ENCODE measurements at regions not wholly inside any gene's neighbourhood (a gene's known extent, or its start where the extent isn't known, plus 50 kb on each side); places are given as distances from the start of the nearest gene placed in this dataset.

DNA sequence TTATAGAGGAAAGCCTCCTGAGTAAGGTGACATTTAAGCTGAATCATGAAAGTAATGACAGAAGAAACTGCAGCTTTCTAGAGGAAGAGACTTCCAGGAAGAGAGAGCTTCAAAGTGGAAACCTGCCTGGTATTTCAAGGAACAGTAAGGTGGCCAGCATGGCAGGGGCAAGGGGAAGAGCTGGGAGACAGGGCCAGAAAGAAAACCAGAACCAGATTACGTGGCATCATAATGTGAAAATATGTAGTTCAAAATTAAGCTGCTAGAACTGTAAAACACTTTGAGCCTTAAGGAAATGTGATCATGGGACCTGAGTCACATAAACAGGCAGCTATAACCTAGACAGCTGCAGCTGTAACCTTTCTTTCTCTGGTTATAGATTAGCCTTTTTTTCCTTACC, 238.0 kb upstream of the FOXK1 start:
- TF ChIP-seq KLF16 (CRISPR knock-in tag; IDR thresholded peaks at IDR 0.05) (no peak), ZFX (CRISPR knock-in tag; IDR thresholded peaks at IDR 0.05; ENCODE audit: low read depth) (no peak), FIP1L1 (IDR thresholded peaks at IDR 0.05; ENCODE audit: borderline replicate concordance, insufficient read depth, low read depth, low read length) (no peak), SAFB2 (CRISPR knock-in tag; IDR thresholded peaks at IDR 0.05; ENCODE audit: borderline replicate concordance, low read depth) (no peak), HHEX (CRISPR knock-in tag; IDR thresholded peaks at IDR 0.05) (no peak), KAT8 (CRISPR knock-in tag; IDR thresholded peaks at IDR 0.05) (no peak), ATF3 (CRISPR knock-in tag; IDR thresholded peaks at IDR 0.05) (no peak), SP2 (CRISPR knock-in tag; IDR thresholded peaks at IDR 0.05) (no peak), ZNF263 (CRISPR knock-in tag; IDR thresholded peaks at IDR 0.05) (no peak), CHD4 (IDR thresholded peaks at IDR 0.05; ENCODE audit: borderline replicate concordance, low read length) (no peak), ZNF746 (CRISPR knock-in tag; IDR thresholded peaks at IDR 0.05) (no peak)
- TF ChIP-seq, protein P1, sequence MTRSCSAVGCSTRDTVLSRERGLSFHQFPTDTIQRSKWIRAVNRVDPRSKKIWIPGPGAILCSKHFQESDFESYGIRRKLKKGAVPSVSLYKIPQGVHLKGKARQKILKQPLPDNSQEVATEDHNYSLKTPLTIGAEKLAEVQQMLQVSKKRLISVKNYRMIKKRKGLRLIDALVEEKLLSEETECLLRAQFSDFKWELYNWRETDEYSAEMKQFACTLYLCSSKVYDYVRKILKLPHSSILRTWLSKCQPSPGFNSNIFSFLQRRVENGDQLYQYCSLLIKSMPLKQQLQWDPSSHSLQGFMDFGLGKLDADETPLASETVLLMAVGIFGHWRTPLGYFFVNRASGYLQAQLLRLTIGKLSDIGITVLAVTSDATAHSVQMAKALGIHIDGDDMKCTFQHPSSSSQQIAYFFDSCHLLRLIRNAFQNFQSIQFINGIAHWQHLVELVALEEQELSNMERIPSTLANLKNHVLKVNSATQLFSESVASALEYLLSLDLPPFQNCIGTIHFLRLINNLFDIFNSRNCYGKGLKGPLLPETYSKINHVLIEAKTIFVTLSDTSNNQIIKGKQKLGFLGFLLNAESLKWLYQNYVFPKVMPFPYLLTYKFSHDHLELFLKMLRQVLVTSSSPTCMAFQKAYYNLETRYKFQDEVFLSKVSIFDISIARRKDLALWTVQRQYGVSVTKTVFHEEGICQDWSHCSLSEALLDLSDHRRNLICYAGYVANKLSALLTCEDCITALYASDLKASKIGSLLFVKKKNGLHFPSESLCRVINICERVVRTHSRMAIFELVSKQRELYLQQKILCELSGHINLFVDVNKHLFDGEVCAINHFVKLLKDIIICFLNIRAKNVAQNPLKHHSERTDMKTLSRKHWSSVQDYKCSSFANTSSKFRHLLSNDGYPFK (CRISPR knock-in tag; IDR thresholded peaks at IDR 0.05; ENCODE audit: borderline replicate concordance), result no peak
- TF ChIP-seq, protein P2, sequence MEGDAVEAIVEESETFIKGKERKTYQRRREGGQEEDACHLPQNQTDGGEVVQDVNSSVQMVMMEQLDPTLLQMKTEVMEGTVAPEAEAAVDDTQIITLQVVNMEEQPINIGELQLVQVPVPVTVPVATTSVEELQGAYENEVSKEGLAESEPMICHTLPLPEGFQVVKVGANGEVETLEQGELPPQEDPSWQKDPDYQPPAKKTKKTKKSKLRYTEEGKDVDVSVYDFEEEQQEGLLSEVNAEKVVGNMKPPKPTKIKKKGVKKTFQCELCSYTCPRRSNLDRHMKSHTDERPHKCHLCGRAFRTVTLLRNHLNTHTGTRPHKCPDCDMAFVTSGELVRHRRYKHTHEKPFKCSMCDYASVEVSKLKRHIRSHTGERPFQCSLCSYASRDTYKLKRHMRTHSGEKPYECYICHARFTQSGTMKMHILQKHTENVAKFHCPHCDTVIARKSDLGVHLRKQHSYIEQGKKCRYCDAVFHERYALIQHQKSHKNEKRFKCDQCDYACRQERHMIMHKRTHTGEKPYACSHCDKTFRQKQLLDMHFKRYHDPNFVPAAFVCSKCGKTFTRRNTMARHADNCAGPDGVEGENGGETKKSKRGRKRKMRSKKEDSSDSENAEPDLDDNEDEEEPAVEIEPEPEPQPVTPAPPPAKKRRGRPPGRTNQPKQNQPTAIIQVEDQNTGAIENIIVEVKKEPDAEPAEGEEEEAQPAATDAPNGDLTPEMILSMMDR (CRISPR knock-in tag; IDR thresholded peaks at IDR 0.05), result no peak

Measured in HepG2 (cell line).